ENCODE measurements at regions not wholly inside any gene's neighbourhood (a gene's known extent, or its start where the extent isn't known, plus 50 kb on each side); places are given as distances from the start of the nearest gene placed in this dataset.

GRCh38 chr2:148567716-148568115, 76.8 kb upstream of the EPC2 start:
- no peak overlapping the region for H3K4me3 ChIP-seq
- intact Hi-C loops (cut with DNase I; ENCODE audit: low total_unique reads), result loop anchor here (10.0 kb wide), 1 partner anchor 417 kb away; no protein-coding TSS in a partner anchor
- H3K4me1 ChIP-seq, result no peaks in the 10 kb centered on the region
- no peaks in the 10 kb centered on the region for H3K27me3 ChIP-seq
- H3K9me3 ChIP-seq, result no peaks in the 10 kb centered on the region
- no peak overlapping the region for H3K27ac ChIP-seq
- TF ChIP-seq POLR2A (IDR thresholded peaks at IDR 0.05), result no peak
- 50 to 64% methylated on average over 1 of the region's 1 CpG for WGBS, 2 donors
- DNase-seq, result no peak
- H3K36me3 ChIP-seq (ENCODE audit: low read depth, missing control alignments), result no peaks in the 10 kb centered on the region

GRCh38 chr2:148568597-148568996, 76.0 kb upstream of the EPC2 start:
- intact Hi-C loops (cut with DNase I; ENCODE audit: low total_unique reads), result loop anchor here (10.0 kb wide), 1 partner anchor 416 kb away; no protein-coding TSS in a partner anchor
- WGBS, 2 donors, result 92 to 97% methylated on average over 9 of the region's 9 CpGs

GRCh38 chr2:148569221-148569620, 75.3 kb upstream of the EPC2 start:
- DNase-seq, result no peak
- Histone ChIP-seq H3K36me3 (ENCODE audit: low read depth, missing control alignments) (no peaks in the 10 kb centered on the region), H3K27me3 (no peaks in the 10 kb centered on the region), H3K9me3 (no peaks in the 10 kb centered on the region), H3K27ac (no peak overlapping the region), H3K4me1 (no peaks in the 10 kb centered on the region), H3K4me3 (no peak overlapping the region)
- intact Hi-C loops (cut with DNase I; ENCODE audit: low total_unique reads), result loop anchor here (10.0 kb wide), 1 partner anchor 416 kb away; no protein-coding TSS in a partner anchor
- TF ChIP-seq POLR2A (IDR thresholded peaks at IDR 0.05) (no peak), CTCF (IDR thresholded peaks at IDR 0.05) (no peak)
- WGBS, 2 donors, result 92 to 95% methylated on average over 8 of the region's 8 CpGs

More at GRCh38 chr2:148568597-148568996, 76.0 kb upstream of the EPC2 start:
- H3K9me3 ChIP-seq, result no peaks in the 10 kb centered on the region
- H3K4me1 ChIP-seq, result no peaks in the 10 kb centered on the region
- no peak for DNase-seq
- TF ChIP-seq CTCF (IDR thresholded peaks at IDR 0.05), result no peak
- no peak for TF ChIP-seq POLR2A (IDR thresholded peaks at IDR 0.05)
- H3K4me3 ChIP-seq, result no peak overlapping the region
- H3K36me3 ChIP-seq (ENCODE audit: low read depth, missing control alignments), result no peaks in the 10 kb centered on the region
- H3K27ac ChIP-seq, result no peak overlapping the region
- H3K27me3 ChIP-seq, result no peaks in the 10 kb centered on the region

GRCh38 chr2:148570989-148571388, 73.6 kb upstream of the EPC2 start:
- no peak overlapping the region for H3K27ac ChIP-seq
- no peaks in the 10 kb centered on the region for H3K36me3 ChIP-seq (ENCODE audit: low read depth, missing control alignments)
- WGBS, 2 donors, result 88 to 92% methylated on average over 7 of the region's 7 CpGs
- H3K27me3 ChIP-seq, result no peaks in the 10 kb centered on the region
- intact Hi-C loops (cut with DNase I; ENCODE audit: low total_unique reads), result no loop called here
- no peak overlapping the region for H3K4me3 ChIP-seq
- no peak for DNase-seq
- no peak for TF ChIP-seq POLR2A (IDR thresholded peaks at IDR 0.05)
- H3K9me3 ChIP-seq, result no peaks in the 10 kb centered on the region
- no peaks in the 10 kb centered on the region for H3K4me1 ChIP-seq

- Histone ChIP-seq H3K27ac (no peak overlapping the region), H3K4me3 (no peak overlapping the region), H3K27me3 (no peaks in the 10 kb centered on the region), H3K4me1 (no peaks in the 10 kb centered on the region), H3K36me3 (ENCODE audit: low read depth, missing control alignments) (no peaks in the 10 kb centered on the region), H3K9me3 (no peaks in the 10 kb centered on the region)
- TF ChIP-seq CTCF (IDR thresholded peaks at IDR 0.05) (no peak), POLR2A (IDR thresholded peaks at IDR 0.05) (no peak)
- intact Hi-C loops (cut with DNase I; ENCODE audit: low total_unique reads), result no loop called here
- WGBS, 2 donors, result 48 to 56% methylated on average over 4 of the region's 4 CpGs
- DNase-seq, result no peak
Observed at GRCh38 chr2:148577845-148578492, 66.6 kb upstream of the EPC2 start.

- intact Hi-C loops (cut with DNase I; ENCODE audit: low total_unique reads), result no loop called here
- Histone ChIP-seq H3K4me3 (no peak overlapping the region), H3K4me1 (no peaks in the 10 kb centered on the region), H3K36me3 (ENCODE audit: low read depth, missing control alignments) (no peaks in the 10 kb centered on the region), H3K27me3 (no peaks in the 10 kb centered on the region), H3K27ac (no peak overlapping the region), H3K9me3 (no peaks in the 10 kb centered on the region)
- TF ChIP-seq CTCF (IDR thresholded peaks at IDR 0.05) (no peak), POLR2A (IDR thresholded peaks at IDR 0.05) (no peak)
- DNase-seq, result no peak
- WGBS, 2 donors, result 92 to 94% methylated on average over 1 of the region's 1 CpG
Observed at GRCh38 chr2:148578493-148578884, 66.1 kb upstream of the EPC2 start.
